Ishikawa (cell line): ENCODE measurements at regions not wholly inside any gene's neighbourhood (a gene's known extent, or its start where the extent isn't known, plus 50 kb on each side); places are given as distances from the start of the nearest gene placed in this dataset.

Experiments
- CEBPB ChIP-seq: IDR thresholded peaks from 2 replicates; pipeline ENCODE4 v1.6.1; 2012
- CREB1 ChIP-seq: IDR thresholded peaks from 2 replicates; pipeline ENCODE4 v1.6.1; 2012; ENCODE audit warnings: low read depth
- EP300 ChIP-seq: IDR thresholded peaks from 2 replicates; pipeline ENCODE4 v1.6.1; 2012; ENCODE audit warnings: borderline replicate concordance
- FOXM1 ChIP-seq: IDR thresholded peaks from 2 replicates; pipeline ENCODE4 v1.6.1; 2012; ENCODE audit warnings: low read depth, borderline replicate concordance
- MAX ChIP-seq: IDR thresholded peaks from 2 replicates; pipeline ENCODE4 v1.6.1; 2012
- RAD21 ChIP-seq: IDR thresholded peaks from 2 replicates; pipeline ENCODE4 v1.6.1; 2012; ENCODE audit warnings: low read depth
- REST ChIP-seq: IDR thresholded peaks from 2 replicates; pipeline ENCODE4 v1.6.1; 2012; ENCODE audit warnings: low read depth, mild to moderate bottlenecking
- TAF1 ChIP-seq: IDR thresholded peaks from 2 replicates; pipeline ENCODE4 v1.6.1; 2012; ENCODE audit warnings: low read depth, mild to moderate bottlenecking
- TCF12 ChIP-seq: IDR thresholded peaks from 2 replicates; pipeline ENCODE4 v1.6.1; 2012; ENCODE audit warnings: low read depth
- TEAD4 ChIP-seq: IDR thresholded peaks from 2 replicates; pipeline ENCODE4 v1.6.1; 2012
- YY1 ChIP-seq: IDR thresholded peaks from 2 replicates; pipeline ENCODE4 v1.6.1; 2012; ENCODE audit warnings: low read depth
- ZBTB7A ChIP-seq: IDR thresholded peaks from 2 replicates; pipeline ENCODE4 v1.6.1; 2012; ENCODE audit warnings: low read depth

GRCh38 chr2:51829477-51829876 is 797.5 kb upstream of the NRXN1 start:
- TF ChIP-seq REST (no peak), EP300 (no peak), CREB1 (no peak), TAF1 (no peak), FOXM1 (no peak), RAD21 (no peak), YY1 (no peak), TCF12 (no peak), MAX (no peak), TEAD4 (no peak), CEBPB (no peak), ZBTB7A (no peak)
